ENCODE measurements at regions not wholly inside any gene's neighbourhood (a gene's known extent, or its start where the extent isn't known, plus 50 kb on each side); places are given as distances from the start of the nearest gene placed in this dataset.
"Not testable (repeated sequence)": the region's sequence is repeated elsewhere in the genome, so short reads cannot be mapped to it uniquely, and the experiment has no call there.

GRCh38 chr2:16069663-16069932, 129.2 kb downstream of the MYCN start:
- no peak for TF ChIP-seq CTCF (conservative IDR thresholded peaks at IDR 0.05; ENCODE audit: control insufficient read depth, insufficient read depth, low read depth, low read length)
- no peak overlapping the region for H3K4me3 ChIP-seq (ENCODE audit: control insufficient read depth, low read depth, low read length)
- DNase-seq (ENCODE audit: low read depth) = no peak

- no peak overlapping the region for H3K4me3 ChIP-seq (ENCODE audit: control insufficient read depth, low read depth, low read length)
- no peak for DNase-seq (ENCODE audit: low read depth)
- no peak for TF ChIP-seq CTCF (conservative IDR thresholded peaks at IDR 0.05; ENCODE audit: control insufficient read depth, insufficient read depth, low read depth, low read length)
Observed at GRCh38 chr2:16068552-16068940, 128.2 kb downstream of the MYCN start.

GRCh38 chr2:16067866-16068551, 127.7 kb downstream of the MYCN start:
- no peak overlapping the region for H3K4me3 ChIP-seq (ENCODE audit: control insufficient read depth, low read depth, low read length)
- no peak for DNase-seq (ENCODE audit: low read depth)
- no peak for TF ChIP-seq CTCF (conservative IDR thresholded peaks at IDR 0.05; ENCODE audit: control insufficient read depth, insufficient read depth, low read depth, low read length)

- TF ChIP-seq CTCF (conservative IDR thresholded peaks at IDR 0.05; ENCODE audit: control insufficient read depth, insufficient read depth, low read depth, low read length) = no peak
- H3K4me3 ChIP-seq (ENCODE audit: control insufficient read depth, low read depth, low read length) = no peak overlapping the region
Observed at GRCh38 chr2:16067444-16067843, 127.1 kb downstream of the MYCN start.

GRCh38 chr2:16067037-16067406, 126.7 kb downstream of the MYCN start:
- no peak for DNase-seq (ENCODE audit: low read depth)
- no peak for TF ChIP-seq CTCF (conservative IDR thresholded peaks at IDR 0.05; ENCODE audit: control insufficient read depth, insufficient read depth, low read depth, low read length)
- H3K4me3 ChIP-seq (ENCODE audit: control insufficient read depth, low read depth, low read length) = no peak overlapping the region

More at GRCh38 chr2:16067444-16067843, 127.1 kb downstream of the MYCN start:
- no peak for DNase-seq (ENCODE audit: low read depth)

GRCh38 chr2:16066261-16067036, 126.1 kb downstream of the MYCN start:
- no peak for TF ChIP-seq CTCF (conservative IDR thresholded peaks at IDR 0.05; ENCODE audit: control insufficient read depth, insufficient read depth, low read depth, low read length)
- DNase-seq (ENCODE audit: low read depth) = no peak
- H3K4me3 ChIP-seq (ENCODE audit: control insufficient read depth, low read depth, low read length) = no peak overlapping the region

- H3K4me3 ChIP-seq (ENCODE audit: control insufficient read depth, low read depth, low read length); DNase-seq (ENCODE audit: low read depth): not testable (repeated sequence)
Observed at GRCh38 chr2:16065272-16066069, 125.1 kb downstream of the MYCN start.
